SK-N-SH treated with all-trans-retinoic acid at 6 μM for 48 hours (cell line): ENCODE measurements at regions not wholly inside any gene's neighbourhood (a gene's known extent, or its start where the extent isn't known, plus 50 kb on each side); places are given as distances from the start of the nearest gene placed in this dataset.
"Not testable (repeated sequence)": the region's sequence is repeated elsewhere in the genome, so short reads cannot be mapped to it uniquely, and the experiment has no call there.

Experiments used
- ISL1 ChIP-seq: fragments of 250-450 bp; sonication (Bioruptor Pico); IDR thresholded peaks from 2 replicates; pipeline ENCODE4 v2.1.2; 2022; ENCODE audit warnings: mild to moderate bottlenecking, moderate library complexity
- TF ChIP-seq, protein P1 (sequence below): fragments of 250-450 bp; sonication (Bioruptor Pico); IDR thresholded peaks from 2 replicates; pipeline ENCODE4 v1.8.0; 2020; ENCODE audit warnings: mild to moderate bottlenecking, moderate library complexity, borderline replicate concordance

DNA sequence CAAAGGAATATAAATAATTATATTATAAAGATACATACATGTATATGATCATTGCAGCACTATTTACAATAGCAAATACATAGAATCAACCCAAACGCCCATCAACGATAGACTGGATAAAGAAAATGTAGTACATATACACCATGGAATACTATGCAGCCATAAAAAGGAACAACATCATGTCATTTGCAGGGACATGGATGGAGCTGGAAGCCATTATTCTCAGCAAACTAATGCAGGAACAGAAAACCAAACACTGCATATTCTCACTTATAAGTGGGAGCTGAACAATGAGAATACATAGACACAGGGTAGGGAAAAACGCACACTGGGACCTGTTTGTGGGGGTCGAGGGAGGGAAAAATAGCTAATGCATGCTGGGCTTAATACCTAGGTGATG is 120.9 kb upstream of the ZCCHC13 start:
- TF ChIP-seq, protein P1, sequence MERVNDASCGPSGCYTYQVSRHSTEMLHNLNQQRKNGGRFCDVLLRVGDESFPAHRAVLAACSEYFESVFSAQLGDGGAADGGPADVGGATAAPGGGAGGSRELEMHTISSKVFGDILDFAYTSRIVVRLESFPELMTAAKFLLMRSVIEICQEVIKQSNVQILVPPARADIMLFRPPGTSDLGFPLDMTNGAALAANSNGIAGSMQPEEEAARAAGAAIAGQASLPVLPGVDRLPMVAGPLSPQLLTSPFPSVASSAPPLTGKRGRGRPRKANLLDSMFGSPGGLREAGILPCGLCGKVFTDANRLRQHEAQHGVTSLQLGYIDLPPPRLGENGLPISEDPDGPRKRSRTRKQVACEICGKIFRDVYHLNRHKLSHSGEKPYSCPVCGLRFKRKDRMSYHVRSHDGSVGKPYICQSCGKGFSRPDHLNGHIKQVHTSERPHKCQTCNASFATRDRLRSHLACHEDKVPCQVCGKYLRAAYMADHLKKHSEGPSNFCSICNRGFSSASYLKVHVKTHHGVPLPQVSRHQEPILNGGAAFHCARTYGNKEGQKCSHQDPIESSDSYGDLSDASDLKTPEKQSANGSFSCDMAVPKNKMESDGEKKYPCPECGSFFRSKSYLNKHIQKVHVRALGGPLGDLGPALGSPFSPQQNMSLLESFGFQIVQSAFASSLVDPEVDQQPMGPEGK (CRISPR knock-in tag), result not testable (repeated sequence)
- TF ChIP-seq ISL1, result not testable (repeated sequence)
